Mucosa of gallbladder (tissue), 1 donor: ENCODE measurements at regions not wholly inside any gene's neighbourhood (a gene's known extent, or its start where the extent isn't known, plus 50 kb on each side); places are given as distances from the start of the nearest gene placed in this dataset.
"Not testable (repeated sequence)": the region's sequence is repeated elsewhere in the genome, so short reads cannot be mapped to it uniquely, and the experiment has no call there.

Source experiments
- DNase-seq: peaks from one replicate; pipeline ENCODE4 v3.0.0-alpha.2; 2020; ENCODE audit warnings: low spot score
- donor health status: DM: no; HTN: no; CAD: no.

GRCh38 chr15:36177590-36178302 is 401.7 kb upstream of the CDIN1 start:
- DNase-seq = no peak

GRCh38 chr15:36178303-36178633 is 401.2 kb upstream of the CDIN1 start:
- no peak for DNase-seq

DNA sequence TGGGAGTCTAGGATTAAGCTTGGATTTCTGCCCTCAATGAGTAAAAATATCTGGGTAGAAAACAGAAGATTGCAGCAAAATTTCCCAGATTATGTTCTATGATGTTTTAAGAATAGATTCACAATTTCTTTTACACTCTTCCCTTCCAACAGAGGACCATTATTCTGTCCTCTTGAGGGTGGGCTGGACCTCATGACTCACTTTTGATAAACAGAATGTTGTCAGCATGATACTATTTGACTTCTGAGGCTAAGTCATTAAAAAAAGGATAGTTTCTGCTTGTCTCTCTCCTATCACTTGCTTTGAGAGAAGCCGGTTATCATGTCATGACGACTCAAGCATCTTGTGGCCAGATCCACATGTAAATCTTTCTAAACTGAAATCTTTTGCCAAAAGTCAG is 396.2 kb upstream of the CDIN1 start:
- no peak for DNase-seq

- no peak for DNase-seq
Observed at GRCh38 chr15:36185438-36185837, 394.0 kb upstream of the CDIN1 start.

DNA sequence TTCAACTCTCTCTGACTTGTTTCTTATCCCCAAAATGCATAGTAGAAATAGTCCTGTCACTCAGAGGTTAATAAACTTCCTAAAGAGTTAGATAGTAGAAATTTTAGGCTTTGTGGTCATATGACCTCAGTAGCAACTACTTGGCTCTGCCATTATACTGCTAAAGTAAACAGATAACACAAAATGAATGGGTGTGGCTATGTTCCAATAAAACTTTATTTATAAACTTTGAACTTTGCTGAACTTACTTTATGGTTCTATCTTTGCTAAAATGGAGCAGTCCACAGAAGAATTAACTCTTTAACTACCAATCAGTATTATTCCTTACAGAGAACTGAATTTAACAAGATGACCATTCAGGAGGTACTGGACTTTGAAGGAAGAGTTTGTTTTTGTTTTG is 393.6 kb upstream of the CDIN1 start:
- no peak for DNase-seq

DNA sequence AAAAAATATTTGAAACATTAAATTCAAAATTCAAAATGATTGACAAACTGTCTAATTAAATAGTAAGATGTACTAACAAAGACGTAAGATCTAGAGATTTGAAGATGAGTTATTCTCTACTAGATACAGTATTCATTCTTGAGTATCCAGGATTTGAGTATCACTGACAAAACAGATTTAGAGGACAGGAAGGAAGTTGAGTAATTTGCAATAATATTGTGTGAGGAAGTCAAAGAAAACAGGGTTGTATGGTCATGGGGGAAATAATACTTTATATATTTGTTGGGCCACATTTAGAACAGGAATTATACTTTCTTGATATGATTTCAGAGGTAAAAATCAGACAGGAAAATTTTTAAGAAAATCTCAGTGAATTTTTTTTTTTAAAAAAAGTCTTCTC is 393.1 kb upstream of the CDIN1 start:
- DNase-seq = no peak

DNA sequence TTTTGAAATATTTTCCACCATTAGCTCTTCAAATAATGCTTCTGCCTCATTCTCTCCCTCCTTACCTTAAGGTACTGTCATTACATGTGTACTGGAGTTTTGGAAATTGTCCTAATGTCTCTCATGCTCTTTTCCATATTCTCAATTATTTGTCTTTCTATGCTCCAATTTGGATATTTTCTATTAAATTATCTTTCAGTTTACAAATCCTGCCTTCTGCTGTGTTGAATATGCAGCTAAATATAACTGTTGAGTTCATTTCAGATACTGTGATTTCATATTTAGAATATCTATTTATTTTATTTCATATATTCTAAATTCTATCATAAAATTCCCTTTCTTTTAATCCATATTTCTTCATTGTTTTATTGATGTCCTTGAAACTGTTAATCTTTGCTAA is 388.0 kb upstream of the CDIN1 start:
- no peak for DNase-seq

- DNase-seq = not testable (repeated sequence)
Observed at GRCh38 chr15:36195361-36196007, 383.9 kb upstream of the CDIN1 start.

GRCh38 chr15:36208868-36209582 is 370.4 kb upstream of the CDIN1 start:
- DNase-seq = no peak

GRCh38 chr15:36210426-36210825 is 369.0 kb upstream of the CDIN1 start:
- DNase-seq = no peak

DNA sequence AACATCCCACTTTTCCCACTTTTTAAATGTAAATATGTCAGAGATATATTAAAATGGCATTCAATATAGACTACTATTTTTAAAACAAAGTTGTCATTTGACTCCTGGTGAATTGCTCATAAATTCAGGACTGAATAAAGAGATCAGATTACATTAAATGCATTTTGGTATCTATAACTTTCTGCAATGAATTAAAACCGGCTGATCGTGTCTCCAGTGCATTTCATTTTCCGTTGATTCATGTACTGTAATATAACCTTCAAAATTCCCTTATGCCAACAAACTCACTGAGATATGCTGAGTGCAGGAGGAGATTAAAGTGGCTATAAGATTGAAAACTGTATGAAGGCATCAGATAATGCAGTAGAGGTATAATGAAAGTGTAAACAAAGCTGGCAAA is 361.1 kb upstream of the CDIN1 start:
- DNase-seq = no peak

DNA sequence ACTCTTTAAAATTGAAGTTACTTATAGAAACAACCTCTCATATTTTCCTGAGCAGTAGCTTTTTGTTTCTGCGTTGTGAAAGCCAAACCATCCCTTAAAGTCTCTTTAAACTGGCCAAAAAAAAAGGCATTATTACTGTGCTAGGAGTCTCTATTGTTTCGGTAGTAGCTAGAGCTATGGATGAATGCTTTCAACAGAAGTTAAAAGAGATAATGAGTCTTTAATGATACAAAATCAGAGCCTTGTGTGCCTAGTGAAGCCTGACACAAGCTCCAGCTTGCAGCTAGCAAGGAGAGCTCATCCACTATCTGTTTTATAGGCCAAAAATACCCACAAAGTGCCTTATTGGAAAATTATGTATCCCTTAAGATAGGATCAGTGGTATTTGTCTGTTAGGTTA is 360.4 kb upstream of the CDIN1 start:
- no peak for DNase-seq

GRCh38 chr15:36221992-36222391 is 357.4 kb upstream of the CDIN1 start:
- DNase-seq = no peak

DNA sequence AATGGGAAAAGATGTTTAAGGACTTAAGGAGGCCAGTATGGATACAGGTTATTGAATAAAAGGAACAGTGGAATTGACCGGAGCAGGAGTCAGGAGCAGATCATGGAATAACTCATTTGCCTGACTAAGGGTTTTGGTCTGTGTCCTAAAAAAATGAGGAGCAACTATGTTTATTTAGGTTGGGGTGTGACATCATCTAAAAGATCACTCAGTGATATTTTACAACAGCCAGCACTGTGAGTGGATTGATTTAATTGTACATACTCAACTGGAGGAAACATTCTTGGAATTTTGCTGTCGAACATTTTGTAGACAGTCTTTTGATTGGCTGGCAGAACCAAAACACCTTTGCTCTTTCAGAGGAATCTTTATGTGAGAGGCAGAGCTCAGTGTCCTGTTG is 348.6 kb upstream of the CDIN1 start:
- no peak for DNase-seq

DNA sequence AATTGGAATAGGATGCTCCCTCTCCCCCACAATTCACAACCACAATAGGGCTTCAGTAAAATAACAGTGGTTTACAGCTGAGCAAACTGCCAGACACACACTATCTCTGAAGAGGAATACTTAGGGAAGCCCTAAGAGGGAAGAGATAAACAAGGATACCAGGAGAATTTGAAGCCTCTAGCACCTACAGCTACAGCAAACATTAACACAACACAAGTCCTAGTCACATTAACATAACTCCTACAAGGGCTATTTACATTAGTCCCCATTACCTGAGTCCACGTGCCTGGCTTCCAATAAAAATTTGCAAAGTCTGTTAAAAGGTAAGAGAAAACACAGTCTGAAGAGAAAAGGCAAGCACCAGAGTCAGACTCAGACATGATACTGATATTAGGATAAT is 346.9 kb upstream of the CDIN1 start:
- DNase-seq = no peak

DNA sequence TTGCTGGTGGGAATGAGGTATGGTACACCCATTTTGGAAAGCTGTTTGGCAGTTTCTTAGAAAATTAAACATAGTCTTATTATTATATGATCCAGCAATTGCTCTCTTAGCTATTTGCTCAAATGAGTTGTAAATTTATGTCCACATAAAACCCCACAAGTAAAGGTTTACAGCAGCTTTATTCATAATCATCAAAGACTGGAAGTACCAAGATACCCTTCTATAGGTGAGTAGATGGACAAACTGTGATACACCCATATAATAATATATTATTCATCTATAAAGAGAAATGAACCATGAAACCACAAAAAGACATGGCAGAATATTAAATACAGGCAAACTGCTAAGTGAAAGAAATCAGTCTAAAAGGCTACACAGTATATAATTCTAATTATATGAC is 344.7 kb upstream of the CDIN1 start:
- no peak for DNase-seq

- DNase-seq = no peak
Observed at GRCh38 chr15:36235173-36235572, 344.3 kb upstream of the CDIN1 start.

GRCh38 chr15:36239509-36239908 is 339.9 kb upstream of the CDIN1 start:
- no peak for DNase-seq

- DNase-seq = no peak
Observed at GRCh38 chr15:36251450-36251849, 328.0 kb upstream of the CDIN1 start.

- DNase-seq = no peak
Observed at GRCh38 chr15:36252146-36252711, 327.2 kb upstream of the CDIN1 start.

DNA sequence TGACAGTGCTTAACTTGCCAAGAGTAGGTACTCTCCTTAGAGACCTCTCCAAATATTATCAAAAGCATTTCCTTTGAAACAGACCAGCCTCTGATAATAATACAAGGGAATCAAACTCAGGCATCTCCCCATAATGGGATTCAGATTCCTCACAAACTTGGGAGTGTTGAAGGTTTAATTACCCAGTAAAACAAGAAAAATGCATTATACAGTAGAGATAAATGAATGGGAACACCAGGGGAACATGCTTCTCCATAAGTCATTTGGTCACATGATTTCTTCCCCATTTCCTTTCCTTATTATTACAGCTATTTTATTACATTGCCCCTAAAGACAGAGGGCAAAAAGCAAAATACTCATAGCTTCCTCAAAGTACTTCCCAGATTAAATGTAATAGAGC is 325.0 kb upstream of the CDIN1 start:
- DNase-seq = no peak

GRCh38 chr15:36256404-36256807 is 323.0 kb upstream of the CDIN1 start:
- DNase-seq = no peak

DNA sequence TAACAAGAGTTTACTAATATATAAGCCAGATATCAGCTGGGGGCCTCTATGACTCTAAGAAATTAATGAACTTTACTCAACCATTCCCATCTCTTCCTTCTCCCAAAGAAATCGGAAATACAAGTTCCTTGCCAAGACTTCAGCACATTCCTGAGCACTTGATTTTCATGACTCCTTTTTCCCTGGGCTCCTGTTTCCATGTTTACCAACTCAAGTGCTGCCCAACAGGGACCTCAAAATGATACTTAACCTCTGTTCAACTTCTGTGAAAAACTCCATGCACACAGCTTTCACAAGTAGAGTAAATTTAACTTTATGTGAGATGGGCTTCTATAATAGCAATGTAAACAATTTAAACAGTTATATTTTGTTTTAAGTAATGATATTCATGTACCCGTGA is 315.8 kb upstream of the CDIN1 start:
- DNase-seq = no peak
